ENCODE measurements at regions not wholly inside any gene's neighbourhood (a gene's known extent, or its start where the extent isn't known, plus 50 kb on each side); places are given as distances from the start of the nearest gene placed in this dataset.

DNA sequence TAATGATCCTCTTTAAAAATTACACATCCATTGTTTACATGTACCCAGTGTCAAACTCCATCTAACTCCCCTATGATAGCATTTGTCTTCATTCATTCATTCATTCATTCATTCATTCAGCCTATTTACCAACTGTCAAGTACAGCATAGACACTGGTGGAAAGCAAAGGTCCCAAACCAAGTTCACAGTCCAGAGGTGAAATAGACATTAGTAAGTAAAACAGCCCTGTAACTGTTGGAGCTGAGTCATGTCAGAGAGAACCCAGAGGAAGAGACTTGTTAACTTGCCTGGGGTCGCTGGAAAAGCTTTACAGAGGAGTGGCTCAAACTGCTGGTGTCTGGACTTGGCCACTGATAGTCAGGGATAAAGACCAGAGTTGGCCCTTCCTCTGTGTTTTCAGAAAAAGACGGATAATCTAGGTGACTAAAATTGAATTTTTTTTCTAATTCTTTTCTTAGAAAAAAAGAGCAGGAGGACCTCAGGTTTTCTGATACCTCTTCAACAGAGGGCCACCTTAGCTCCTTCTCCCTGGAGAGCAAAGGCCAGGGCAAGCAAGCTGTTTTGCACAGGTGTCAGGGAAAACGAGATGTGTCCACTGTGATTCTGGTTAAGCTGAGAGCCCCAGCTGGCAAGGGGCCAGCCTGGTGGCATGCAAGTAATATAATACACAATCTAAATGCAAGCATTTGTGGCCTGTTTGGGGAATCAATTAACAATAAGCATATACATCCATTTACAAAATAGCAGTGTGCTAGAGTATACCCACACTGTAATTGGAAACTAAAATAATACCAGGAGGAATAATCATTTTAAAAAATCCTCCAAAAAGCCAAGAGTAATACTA is 96.7 kb upstream of the SLC14A2 start:
- no peak for DNase-seq (ENCODE audit: low read depth in 4 of 4, low spot score in 1 of 4)

DNA sequence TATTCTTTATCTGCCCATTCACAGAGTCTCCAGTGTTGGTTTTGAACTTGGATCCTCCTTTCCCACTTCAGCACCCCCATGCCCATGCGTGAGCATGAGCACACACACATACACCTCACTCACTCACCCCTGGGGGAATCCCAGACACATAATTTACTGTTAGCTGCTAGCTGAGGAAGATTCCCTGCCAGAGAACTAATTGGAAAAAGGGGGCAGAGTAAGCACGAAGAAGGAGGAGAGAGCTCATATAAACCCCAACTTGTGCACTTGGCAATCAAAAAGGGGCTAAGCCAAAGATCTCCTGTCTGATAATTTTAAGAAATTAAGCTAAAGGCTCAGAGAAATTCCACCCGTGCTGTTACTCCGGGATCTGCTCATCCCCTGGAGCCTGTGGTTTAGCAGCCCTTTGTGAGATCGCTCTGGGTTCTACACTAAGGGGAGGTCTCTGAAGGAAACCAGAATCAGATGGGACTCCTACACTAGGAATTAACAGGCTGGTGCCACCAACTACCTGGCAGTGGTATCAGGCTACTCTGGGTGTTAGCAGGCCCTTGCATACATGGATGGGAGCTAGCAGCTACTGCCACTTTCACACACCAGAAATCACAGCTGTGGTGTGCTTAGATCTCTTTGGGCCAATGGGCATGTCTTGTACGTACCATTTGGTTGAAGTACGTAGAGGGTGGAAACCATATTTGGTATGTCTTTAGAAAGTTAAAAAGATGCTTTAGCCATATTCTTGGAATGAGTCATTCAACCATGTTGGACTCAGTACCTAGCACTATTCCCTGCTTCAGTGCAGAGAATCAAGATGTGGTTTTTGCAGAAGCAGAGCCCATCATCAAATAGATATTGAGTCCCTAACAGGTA is 95.6 kb upstream of the SLC14A2 start:
- DNase-seq (ENCODE audit: low read depth in 4 of 4, low spot score in 1 of 4): no peak

DNA sequence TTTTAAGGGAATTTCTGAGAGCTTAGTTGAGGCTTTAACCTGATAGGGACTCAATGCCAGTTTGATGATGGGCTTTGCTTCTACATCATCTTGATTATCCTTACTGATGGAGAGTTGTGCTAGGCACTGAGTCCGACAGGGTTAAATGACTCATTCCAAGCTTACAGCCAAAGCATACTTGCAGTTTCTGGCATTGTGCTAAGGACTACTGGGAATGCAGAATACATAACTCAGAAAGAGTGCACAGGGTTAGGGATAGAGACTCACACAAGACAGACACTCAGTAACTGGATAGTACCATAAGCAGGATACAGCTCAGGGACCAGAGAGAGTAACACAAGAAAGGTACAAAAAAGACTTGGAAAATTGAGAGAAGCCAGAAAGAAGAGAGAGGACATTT is 94.1 kb upstream of the SLC14A2 start:
- DNase-seq (ENCODE audit: low read depth in 4 of 4, low spot score in 1 of 4): no peak

DNA sequence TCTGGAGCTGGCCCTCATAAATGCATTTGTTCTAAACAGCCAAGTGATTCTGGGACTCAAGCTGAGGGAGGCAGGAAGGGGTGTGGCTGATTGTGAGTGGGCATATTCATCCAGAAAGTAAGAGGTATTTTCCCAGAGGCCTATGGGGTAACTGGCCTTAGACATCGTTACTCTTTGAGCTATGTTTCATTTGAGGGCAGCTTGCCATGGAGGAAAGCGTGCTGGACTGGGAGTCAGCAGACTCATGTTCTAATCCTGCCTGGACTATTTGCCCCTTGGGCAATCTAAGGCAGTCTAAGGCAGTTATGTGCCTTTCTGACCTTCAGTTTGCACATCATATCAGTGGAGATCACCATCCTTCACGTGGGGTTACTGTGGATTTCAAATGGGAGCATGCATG is 93.5 kb upstream of the SLC14A2 start:
- DNase-seq (ENCODE audit: low read depth in 4 of 4, low spot score in 1 of 4): no peak

DNA sequence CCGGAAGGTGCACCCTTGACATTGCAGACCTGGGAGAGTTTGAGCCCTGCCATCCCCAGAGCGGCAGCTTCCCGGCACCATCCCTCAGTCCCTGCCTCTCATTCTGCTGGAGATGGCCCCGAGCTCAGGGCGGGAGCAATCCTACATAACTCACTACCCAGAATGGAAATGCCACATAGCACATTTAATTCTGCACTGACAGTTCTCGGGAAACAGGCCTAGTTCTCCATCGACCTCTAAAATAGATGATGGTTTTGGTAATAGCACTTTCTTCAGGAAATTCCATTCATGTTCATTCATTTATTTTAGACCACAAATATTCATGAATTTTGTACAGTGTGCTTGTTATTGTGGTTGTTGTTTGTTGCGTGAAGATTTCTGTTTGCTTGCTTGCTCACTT is 92.9 kb upstream of the SLC14A2 start:
- DNase-seq (ENCODE audit: low read depth in 4 of 4, low spot score in 1 of 4): no peak

DNA sequence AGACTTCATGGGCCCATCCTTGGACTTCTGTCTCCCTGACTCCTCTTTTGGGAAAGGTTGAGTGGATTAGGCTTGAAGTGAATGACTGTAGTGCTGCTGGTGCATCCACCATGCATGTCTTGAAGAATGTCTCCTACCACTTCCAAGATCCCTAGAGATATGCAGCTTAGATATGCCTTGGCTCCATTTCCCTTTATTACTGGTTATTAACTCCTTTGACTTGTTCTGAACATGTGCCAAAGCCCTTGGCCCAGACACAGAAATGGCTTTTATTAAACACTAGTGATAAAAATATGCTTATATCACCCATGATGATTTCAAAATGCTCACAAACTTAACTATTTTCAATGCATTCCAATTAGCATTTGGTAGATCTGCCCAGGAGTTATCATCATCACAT is 90.0 kb upstream of the SLC14A2 start:
- no peak for DNase-seq (ENCODE audit: low read depth in 4 of 4, low spot score in 1 of 4)

DNA sequence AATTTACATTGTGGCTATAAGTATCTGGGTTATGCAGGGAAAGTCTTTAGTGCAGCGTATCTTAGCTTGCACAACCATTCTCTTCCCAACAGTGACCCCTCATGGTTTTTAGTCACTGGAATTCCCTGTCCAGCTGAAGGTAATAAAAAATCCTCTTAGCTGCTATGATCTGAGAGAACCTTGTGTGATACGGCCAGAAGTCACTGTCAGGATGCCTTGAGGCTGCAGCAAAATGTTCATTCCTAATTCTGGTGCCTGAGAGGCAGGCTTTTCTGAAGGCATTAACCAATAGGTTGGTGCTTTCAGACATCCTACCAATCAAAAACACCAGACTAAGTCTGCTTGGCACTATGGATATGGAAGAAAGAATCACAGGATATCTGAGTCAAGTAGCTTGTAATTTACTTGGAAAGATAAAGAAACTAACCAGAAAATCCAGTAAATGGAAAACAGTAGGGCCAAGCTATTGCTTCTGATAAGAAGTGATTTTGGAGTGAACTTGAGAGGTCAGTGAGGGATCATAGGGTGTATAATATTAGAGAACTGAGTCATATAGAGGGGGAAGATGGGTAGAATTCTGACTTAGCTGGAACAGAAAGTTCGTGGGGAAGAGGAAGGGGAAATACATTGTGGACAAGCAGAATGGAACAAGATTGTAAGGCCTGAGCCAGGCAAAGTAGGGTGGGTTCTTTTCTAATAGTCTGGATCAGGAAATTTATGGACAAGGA is 89.0 kb upstream of the SLC14A2 start:
- no peak for DNase-seq (ENCODE audit: low read depth in 4 of 4, low spot score in 1 of 4)

DNA sequence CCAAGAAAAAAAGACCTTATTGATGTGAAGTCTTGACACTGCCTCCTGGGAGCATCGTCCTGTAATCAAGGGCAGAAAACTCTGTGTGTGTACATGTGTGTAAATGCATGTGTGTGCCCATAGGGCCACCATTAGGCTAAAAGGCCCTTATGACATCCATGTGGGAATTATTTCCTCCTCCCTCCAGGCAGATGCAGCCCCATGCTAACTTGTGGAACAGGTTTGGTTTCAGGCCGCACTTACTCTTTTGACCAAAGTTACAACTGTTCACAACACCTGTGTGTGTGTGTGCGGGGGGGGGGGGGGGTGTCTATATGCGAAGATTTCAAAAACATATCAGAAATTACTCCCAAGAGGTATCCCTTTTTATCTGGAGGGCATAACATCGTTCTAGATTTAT is 87.4 kb upstream of the SLC14A2 start:
- no peak for DNase-seq (ENCODE audit: low read depth in 4 of 4, low spot score in 1 of 4)

DNA sequence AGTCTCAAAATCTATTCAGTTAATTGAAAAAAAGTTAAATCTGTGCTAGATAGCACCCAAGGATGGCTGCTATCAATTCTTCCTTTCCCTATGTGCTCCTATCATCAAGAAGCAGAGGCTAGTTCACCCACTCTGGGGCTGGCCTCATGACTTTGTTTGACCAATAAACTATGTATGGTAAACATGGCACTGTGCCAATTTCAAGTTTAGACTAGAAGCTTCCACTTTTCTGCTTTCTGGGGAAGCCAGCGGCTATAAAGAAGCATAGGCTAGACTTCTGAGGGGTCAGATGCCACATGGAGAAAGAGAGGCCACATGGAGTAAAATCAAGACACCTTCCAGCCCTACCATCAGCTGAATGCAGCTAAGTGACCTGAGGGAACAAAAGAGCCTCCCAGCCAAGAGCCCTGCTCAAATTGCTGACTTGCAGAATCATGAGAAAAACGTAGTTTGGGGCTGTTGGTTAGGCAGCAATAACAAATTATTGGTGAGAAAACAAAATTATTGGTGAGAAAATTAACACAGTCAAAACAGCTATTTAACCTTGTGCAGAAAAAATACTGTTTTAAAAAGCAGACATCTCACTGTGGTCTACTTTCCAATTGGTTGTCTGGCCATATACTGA is 86.5 kb upstream of the SLC14A2 start:
- DNase-seq (ENCODE audit: low read depth in 4 of 4, low spot score in 1 of 4): no peak

DNA sequence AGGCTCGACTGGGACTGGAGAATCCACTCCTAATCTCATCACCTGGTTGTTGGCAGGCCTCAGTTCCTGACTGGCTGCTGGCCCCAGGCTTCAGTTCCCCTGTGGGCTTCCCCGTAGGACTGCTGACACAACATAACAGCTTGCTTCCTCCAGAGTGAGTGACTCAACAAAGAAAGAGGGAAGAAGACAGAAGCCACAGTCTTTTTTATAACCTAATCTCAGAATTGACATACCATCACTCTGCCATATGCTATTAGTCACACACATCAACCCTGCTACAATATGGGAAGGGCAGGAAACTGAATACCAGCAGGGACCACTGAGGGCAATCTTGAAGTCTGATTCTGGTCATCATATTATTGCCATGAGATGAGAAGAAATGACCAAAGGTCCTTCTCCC is 76.8 kb upstream of the SLC14A2 start:
- DNase-seq (ENCODE audit: low read depth in 4 of 4, low spot score in 1 of 4): no peak

DNA sequence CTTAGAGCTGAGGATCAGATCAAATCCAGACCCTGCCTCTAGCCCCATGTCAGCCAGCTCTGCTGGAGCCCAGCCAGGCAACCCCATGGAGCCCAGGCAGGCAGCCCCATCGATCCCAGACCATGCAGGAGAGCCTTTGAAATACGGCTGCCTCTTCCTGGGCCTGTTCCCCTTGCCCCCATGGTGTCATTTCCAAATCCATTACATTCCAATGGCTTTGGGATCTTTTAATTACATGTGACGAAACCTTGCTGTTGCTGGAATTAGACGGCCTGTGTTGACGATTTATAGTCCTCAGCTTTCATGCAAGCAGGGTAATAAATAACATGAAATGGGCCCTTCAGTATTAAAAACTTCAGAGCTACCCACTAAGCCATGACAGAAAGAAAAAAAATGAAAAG is 75.8 kb upstream of the SLC14A2 start:
- no peak for DNase-seq (ENCODE audit: low read depth in 4 of 4, low spot score in 1 of 4)

DNA sequence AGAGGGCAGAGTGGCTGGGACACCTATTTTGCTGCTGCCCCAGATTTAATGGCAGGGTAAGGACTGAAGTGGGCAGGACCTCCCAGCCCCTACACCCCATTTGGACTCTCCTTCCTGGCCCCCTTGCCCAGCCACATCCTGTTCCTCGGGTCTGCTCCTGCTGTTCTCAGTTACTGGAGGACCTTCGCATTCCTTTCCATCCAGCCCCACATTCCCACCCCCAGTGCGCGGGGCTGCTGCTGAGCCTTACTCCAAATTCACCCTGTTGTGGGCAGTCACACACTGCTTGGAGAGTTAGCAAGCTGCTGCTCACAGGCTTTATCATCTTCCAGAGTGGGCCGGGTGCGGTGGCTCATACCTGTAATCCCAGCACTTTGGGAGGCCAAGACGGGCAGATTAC is 75.2 kb upstream of the SLC14A2 start:
- DNase-seq (ENCODE audit: low read depth in 4 of 4, low spot score in 1 of 4): no peak

DNA sequence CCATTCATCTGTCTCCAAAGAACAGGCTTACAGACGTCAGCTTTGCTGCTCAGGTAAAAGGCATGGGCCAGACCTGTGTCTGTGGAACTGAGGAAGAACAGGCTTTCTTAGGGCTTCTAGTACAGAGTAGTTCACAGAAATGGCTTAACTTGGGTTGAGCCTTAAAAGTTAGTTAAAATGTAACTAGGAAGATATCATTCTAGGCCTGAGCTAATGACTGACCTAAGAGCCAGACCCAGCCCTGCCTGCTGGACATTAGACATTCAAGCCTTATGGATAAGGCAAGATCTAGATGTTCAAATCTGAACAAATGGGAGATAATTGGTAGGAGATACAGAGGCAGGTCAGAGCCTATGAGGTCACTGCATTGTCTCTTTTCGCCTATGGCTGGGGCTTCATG is 73.9 kb upstream of the SLC14A2 start:
- no peak for DNase-seq (ENCODE audit: low read depth in 4 of 4, low spot score in 1 of 4)

DNA sequence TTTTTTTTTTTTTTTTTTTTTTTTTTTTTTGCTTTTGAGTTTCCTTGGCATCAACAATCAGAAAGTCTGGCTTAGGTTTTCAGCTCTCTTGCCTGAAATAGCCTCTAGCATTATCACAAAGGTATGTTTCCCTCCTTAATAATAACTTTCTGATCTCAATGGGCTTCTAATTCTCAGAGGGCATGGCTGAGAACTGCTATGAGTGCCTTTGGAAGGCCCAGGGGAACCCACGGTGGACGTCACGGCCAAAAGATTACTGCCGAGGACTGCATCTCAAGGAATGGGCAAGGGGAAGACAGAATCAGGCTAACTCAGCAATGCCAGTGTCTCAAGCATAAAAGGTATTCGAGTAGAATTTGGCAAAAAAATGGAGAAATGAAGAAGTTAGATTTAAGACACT is 73.2 kb upstream of the SLC14A2 start:
- DNase-seq (ENCODE audit: low read depth in 4 of 4, low spot score in 1 of 4): no peak

DNA sequence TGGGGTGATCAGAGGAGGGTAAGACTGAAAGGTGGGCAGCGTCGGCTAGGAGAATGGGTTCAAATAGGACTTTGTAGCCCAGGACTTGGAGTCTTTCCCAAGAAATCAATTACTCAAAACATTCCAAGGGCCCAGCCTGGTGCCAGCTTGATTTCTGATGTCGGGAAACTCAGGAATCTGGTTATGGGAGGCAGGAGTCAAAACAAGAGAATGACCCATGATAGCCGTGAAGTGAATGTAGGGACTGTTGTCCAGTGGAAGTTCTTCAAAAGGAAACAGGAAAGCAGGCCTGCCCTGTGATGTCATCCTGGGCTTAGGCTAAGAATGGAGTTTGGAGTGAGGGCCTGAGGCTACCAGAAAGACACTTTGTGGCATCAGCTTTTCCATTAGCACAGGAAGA is 67.4 kb upstream of the SLC14A2 start:
- DNase-seq (ENCODE audit: low read depth in 4 of 4, low spot score in 1 of 4): no peak

DNA sequence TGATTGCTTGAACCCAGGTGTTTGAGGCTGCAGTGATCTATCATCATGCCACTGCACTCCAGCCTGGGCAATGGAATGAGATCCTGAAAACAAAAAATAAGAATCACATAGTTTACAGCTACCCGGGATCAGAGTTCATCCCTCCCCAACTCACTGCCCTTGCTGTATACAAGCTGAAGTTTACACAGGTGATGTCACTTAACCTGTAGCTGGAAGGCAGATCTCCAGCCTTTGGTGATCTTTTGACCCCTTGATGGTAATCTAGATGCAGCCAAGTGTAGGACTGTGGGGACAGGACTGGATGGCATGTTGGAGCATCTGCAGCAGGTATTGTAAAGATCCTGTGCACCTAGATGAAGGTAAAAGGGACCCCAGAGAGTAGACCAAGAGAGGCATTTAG is 66.7 kb upstream of the SLC14A2 start:
- no peak for DNase-seq (ENCODE audit: low read depth in 4 of 4, low spot score in 1 of 4)

DNA sequence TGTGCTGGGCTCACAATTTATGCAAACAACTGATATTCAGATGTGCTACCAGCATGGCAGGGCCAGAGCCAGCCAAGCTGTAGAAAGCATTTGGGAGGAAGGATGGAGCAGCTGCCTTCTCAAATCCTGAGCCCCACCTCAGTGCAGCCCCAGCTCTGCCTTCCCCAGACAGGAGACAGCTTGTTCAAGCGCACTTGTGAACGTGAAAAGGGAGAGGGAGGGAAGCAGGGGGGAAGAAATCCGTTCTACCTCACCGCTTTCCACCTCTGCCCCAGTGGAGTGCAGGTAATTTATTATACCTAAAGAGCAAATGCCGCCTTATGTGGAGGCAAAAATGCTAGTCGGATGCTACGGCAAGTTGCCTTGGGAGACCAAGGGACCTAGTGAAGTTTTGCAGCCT is 66.0 kb upstream of the SLC14A2 start:
- no peak for DNase-seq (ENCODE audit: low read depth in 4 of 4, low spot score in 1 of 4)

DNA sequence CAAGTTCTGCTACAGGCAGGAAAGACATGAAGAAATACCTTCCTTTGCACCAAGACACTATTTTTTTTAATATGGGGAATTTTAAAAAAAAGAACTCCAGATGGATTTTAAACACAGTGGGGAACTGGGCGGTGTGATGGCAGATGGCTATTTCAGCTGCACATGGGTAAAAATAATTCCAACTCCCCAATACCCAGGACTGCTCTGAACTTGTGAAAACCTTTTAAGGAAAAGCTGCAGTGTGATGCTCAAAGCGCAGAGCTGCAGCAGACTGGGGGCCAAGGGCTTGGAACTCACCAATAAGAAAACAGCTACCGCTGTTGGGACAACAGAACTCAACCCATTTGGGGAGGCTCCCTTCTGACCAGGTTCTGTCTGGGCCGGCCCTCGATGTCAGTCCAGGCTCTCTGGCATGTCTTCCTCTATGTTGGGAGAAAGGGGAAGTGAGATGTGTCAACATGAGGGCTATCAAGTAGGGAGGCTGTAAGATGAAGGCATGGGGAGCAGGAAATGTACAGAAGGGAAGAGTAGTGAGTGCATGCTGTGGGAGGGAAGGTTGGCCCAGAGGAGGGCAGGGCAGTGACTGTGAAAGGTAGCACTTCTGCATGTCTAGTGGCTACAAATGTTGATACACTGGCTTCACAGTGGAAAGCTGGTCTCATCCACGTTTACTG is 64.0 kb upstream of the SLC14A2 start:
- DNase-seq (ENCODE audit: low read depth in 4 of 4, low spot score in 1 of 4): no peak

DNA sequence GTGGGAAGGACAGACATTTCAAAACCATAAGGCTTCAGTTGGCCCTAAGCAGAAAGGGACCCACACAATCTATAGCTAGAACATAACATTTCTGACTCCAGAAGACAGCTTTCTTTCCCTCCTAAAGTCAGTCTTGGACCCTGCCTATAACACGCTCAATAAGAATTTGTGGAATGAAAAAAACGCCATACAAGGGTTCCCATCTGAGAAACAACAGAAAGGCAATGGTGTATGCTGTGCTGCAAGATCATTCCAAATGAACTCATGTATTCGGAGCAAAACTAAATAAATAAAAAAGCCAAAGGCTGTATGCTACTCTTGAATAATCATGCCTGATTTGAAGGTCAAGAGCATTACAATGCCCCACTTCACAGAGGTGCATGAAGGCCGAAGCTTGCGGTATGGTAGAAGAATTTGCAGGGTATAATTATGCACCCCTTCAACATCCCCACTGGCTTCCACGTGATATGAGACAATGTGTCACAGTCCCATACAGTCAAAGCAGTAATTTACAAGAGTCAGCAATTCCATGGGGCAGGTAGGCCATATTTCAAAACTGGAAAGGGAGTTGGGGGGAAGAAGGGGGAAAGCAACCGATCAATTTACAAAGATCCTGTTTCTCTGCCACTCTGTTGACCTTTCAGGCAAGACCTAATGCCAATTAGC is 61.4 kb upstream of the SLC14A2 start:
- no peak for DNase-seq (ENCODE audit: low read depth in 4 of 4, low spot score in 1 of 4)

DNA sequence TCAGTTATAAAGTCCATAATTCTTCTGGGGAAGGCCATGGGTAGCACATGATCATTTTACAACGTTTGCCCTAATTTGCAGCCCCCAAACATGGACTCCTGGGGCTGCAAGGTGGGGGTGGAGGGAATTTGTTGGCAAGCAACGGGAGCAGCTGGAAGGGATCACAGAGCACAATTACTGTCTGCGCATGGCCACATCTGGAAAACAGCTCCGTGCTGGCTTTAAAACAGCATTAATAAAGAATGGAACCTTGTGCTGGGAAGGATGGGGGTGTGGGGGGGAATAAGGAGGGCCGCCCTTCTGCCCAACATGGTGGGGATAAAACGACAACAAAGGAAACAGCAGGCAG is 60.9 kb upstream of the SLC14A2 start:
- DNase-seq (ENCODE audit: low read depth in 4 of 4, low spot score in 1 of 4): no peak
